GM12878 (cell line): ENCODE measurements at regions not wholly inside any gene's neighbourhood (a gene's known extent, or its start where the extent isn't known, plus 50 kb on each side); places are given as distances from the start of the nearest gene placed in this dataset.

Experiments used
- ATAC-seq: fragments of 200-7000 bp; cut with Tn5 transposase; 3 replicates; pipeline ENCODE4 v1.9.1; 2020; ENCODE audit warnings: mild to moderate bottlenecking, moderate library complexity
- BruUV-seq: library from RNA; stranded (reverse); fragments of 400-500 nt; replicated peaks from 2 replicates; lab custom pipeline; 2021; lab: Mats Ljungman, UMichigan
- CTCF ChIA-PET: fragments of 300-600 bp; sonication (Branson Sonifier 250); formaldehyde crosslinking; extraction: SDS; loops from one replicate; lab custom pipeline; 2021; ENCODE audit warnings: inconsistent platforms; lab: Yijun Ruan, JAX
- POLR2A ChIA-PET: fragments of 350-600 bp; formaldehyde crosslinking; extraction: SDS; loops from one replicate; lab custom pipeline; 2021; ENCODE audit warnings: inconsistent platforms; lab: Charles Lee
- RAD21 ChIA-PET: fragments of 300-600 bp; sonication (Branson Sonifier 250); formaldehyde crosslinking; loops from one replicate; lab custom pipeline; 2023; ENCODE audit warnings: antibody characterized with exemption; ENCODE audit not compliant: unreplicated experiment; lab: Charles Lee
- SMC1A ChIA-PET: fragments of 300-600 bp; sonication (Branson Sonifier 250); formaldehyde crosslinking; loops from one replicate; lab custom pipeline; 2023; ENCODE audit not compliant: unreplicated experiment, uncharacterized antibody; lab: Charles Lee
- DNase-seq: peaks from one replicate; pipeline ENCODE4 v3.0.0-alpha.2; 2011; ENCODE audit warnings: low read depth, low spot score
- FAIRE-seq: peaks from 3 replicates; lab custom pipeline; 2011; peaks lifted over from hg19 to GRCh38; lab: Jason Lieb, UNC
- H2AFZ ChIP-seq: 2 replicates; pipeline ENCODE4 v1.6.0; 2011; ENCODE audit warnings: low read depth, low read length, control low read depth; ENCODE audit not compliant: control insufficient read depth
- H3K27ac ChIP-seq: 2 replicates; pipeline ENCODE4 v1.5.1; 2011; ENCODE audit warnings: control low read depth; ENCODE audit not compliant: control insufficient read depth, insufficient read depth
- H3K27me3 ChIP-seq, 2 experiments: replicated peaks in 1 of 2; 2 replicates each; pipeline versions ENCODE4 v1.6.0 to v1.6.1; 2011; ENCODE audit warnings: low read length in 1 of 2; ENCODE audit not compliant: control insufficient read depth in 2 of 2, insufficient read depth in 2 of 2
- H3K36me3 ChIP-seq, 2 experiments: 2 replicates each; pipeline ENCODE4 v1.5.1; 2011; ENCODE audit warnings: low read length in 1 of 2; ENCODE audit not compliant: control insufficient read depth in 2 of 2, insufficient read depth in 2 of 2
- H3K4me1 ChIP-seq: 2 replicates; pipeline ENCODE4 v1.6.1; 2011; ENCODE audit warnings: mild to moderate bottlenecking, low read length, moderate library complexity, mixed read lengths; ENCODE audit not compliant: control insufficient read depth, insufficient read depth
- H3K4me2 ChIP-seq: 2 replicates; pipeline ENCODE4 v1.6.0; 2011; ENCODE audit warnings: control low read depth; ENCODE audit not compliant: control insufficient read depth, insufficient read depth
- H3K4me3 ChIP-seq: fragments of 200-600 bp; sonication (generic); 2 replicates; pipeline ENCODE4 v1.5.1; 2016
- H3K79me2 ChIP-seq: 2 replicates; pipeline ENCODE4 v1.6.0; 2011; ENCODE audit warnings: low read length; ENCODE audit not compliant: control insufficient read depth, insufficient read depth
- H3K9ac ChIP-seq: 2 replicates; pipeline ENCODE4 v1.8.0; 2011; ENCODE audit warnings: low read length, control low read depth, mixed read lengths; ENCODE audit not compliant: control insufficient read depth, insufficient read depth
- H3K9me3 ChIP-seq: replicated peaks from 3 replicates; pipeline ENCODE4 v1.5.1; 2011; ENCODE audit warnings: mild to moderate bottlenecking, low read length; ENCODE audit not compliant: control insufficient read depth, insufficient read depth
- H4K20me1 ChIP-seq: 2 replicates; pipeline ENCODE4 v1.6.0; 2011; ENCODE audit not compliant: control insufficient read depth, insufficient read depth
- CEBPZ ChIP-seq: fragments of 150-350 bp; IDR thresholded peaks from 2 replicates; pipeline ENCODE4 v1.6.1; 2016; ENCODE audit warnings: low read depth, low read length
- IKZF1 ChIP-seq: fragments of 450-650 bp; conservative IDR thresholded peaks from 2 replicates; pipeline ENCODE4 v1.6.1; 2017; ENCODE audit warnings: antibody characterized with exemption, mild to moderate bottlenecking
- WGBS: methylation state at CpG from one replicate; pipeline ENCODE4 v1.1.6; 2016; ENCODE audit warnings: low lambda C conversion rate; ENCODE audit not compliant: insufficient replicate concordance, insufficient coverage; ENCODE audit errors: missing lambda C conversion rate; 5-methylcytosine and 5-hydroxymethylcytosine counted together
- in situ Hi-C: fragments of 300-500 bp; cut with MboI; formaldehyde crosslinking; loops from 9 replicates; pipeline ENCODE4 v1.14.3; 2018; ENCODE audit warnings: mixed read lengths
- intact Hi-C: fragments of 100-400 bp; cut with micrococcal nuclease; formaldehyde crosslinking; loops from one replicate; pipeline ENCODE4 v1.14.2; 2022; ENCODE audit not compliant: unreplicated experiment

GRCh38 chr4:11131491-11131890 lies 297.2 kb downstream of the HS3ST1 start:
- DNase-seq (no peak), FAIRE-seq (no peak)
- Histone ChIP-seq H3K79me2 (no peaks in the 10 kb centered on the region), H3K9ac (no peak overlapping the region), H3K9me3 (no peaks in the 10 kb centered on the region), H2AFZ (no peak overlapping the region)
- no TSS peak for BruUV-seq
- TF ChIP-seq IKZF1 (no peak), CEBPZ (no peak)
- TF ChIP-seq, all 136 proteins: peak for 0
- SMC1A ChIA-PET: no interaction called here
- ATAC-seq: no peak
- no peaks in the 10 kb centered on the region for H3K36me3 ChIP-seq
- H4K20me1 ChIP-seq: no peaks in the 10 kb centered on the region
- H3K27ac ChIP-seq: no peak overlapping the region
- in situ Hi-C loops (no loop called here), intact Hi-C loops (no loop called here)
- H3K4me1 ChIP-seq: no peaks in the 10 kb centered on the region
- H3K27me3 ChIP-seq: no peaks in the 10 kb centered on the region
- no peak overlapping the region for H3K4me3 ChIP-seq
- 53% methylated on average over 3 of the region's 3 CpGs for WGBS
- no peak overlapping the region for H3K4me2 ChIP-seq
- POLR2A ChIA-PET: interaction anchor here (0.8 kb wide), 1 partner anchor 16 kb away, joined by 3 read pairs; no protein-coding TSS in a partner anchor
- RAD21 ChIA-PET: no interaction called here
- CTCF ChIA-PET: interaction anchor here (1.0 kb wide), 1 partner anchor 282 kb away, joined by 3 read pairs; no protein-coding TSS in a partner anchor
